ENCODE measurements at regions not wholly inside any gene's neighbourhood (a gene's known extent, or its start where the extent isn't known, plus 50 kb on each side); places are given as distances from the start of the nearest gene placed in this dataset.
A peak's percentile ranks its signal among the peaks of the same experiment; 100 is the strongest.

- no peaks in the 10 kb centered on the region for H3K36me3 ChIP-seq
- no peaks in the 10 kb centered on the region for H3K9me3 ChIP-seq
- no peak overlapping the region for H3K4me3 ChIP-seq
- no peaks in the 10 kb centered on the region for H3K27me3 ChIP-seq
- DNase-seq: no peak
Observed at GRCh38 chr1:63063367-63063766, 259.0 kb upstream of the FOXD3 start.

GRCh38 chr1:63064135-63064534 is 258.2 kb upstream of the FOXD3 start:
- Histone ChIP-seq H3K36me3 (no peaks in the 10 kb centered on the region), H3K27me3 (no peaks in the 10 kb centered on the region), H3K9me3 (no peaks in the 10 kb centered on the region), H3K4me3 (no peak overlapping the region)
- no peak for DNase-seq

DNA sequence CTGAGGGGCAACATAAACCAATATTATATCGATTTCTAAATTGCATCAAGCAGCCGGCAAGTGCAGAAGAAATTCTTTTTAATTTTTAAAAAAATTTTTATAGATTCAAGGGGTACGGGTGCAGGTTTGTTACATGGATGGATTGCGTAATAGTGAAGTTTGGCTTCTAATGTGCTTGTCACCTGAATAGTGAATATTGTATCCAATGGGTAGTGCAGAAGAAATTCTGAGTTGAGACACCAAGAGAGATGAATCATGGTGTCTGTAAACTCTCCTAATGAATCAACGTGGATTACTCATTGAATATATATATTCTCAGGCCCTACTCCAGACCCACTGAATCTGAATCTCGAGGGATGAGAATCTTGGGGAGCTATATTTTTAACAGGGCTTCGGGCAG is 253.7 kb upstream of the FOXD3 start:
- Histone ChIP-seq H3K4me3 (no peak overlapping the region), H3K9me3 (no peaks in the 10 kb centered on the region), H3K36me3 (no peaks in the 10 kb centered on the region), H3K27me3 (no peaks in the 10 kb centered on the region)
- no peak for DNase-seq

DNA sequence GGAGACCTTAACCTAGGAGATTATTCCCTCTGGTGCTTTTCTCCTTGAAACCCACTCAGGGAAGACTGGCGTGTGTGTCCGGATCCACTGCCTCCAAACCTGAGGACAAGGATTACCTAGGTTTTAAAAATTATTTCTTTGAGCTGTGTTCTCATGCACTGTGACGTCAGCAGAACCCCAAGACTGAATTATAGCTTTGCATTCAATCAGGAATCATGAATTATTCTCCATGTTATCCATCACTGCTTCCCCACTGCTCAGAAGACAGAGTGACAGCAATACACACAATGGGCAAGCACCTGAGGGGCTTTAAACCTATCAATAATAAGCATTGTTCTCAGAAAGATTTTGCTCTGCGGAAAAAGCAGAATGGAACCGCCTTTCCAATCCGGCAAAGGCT is 253.2 kb upstream of the FOXD3 start:
- Histone ChIP-seq H3K4me3 (no peak overlapping the region), H3K27me3 (peaks cover 4% of the 10 kb centered on the region; the same call in 1 of the 2 replicates), H3K9me3 (no peaks in the 10 kb centered on the region), H3K36me3 (no peaks in the 10 kb centered on the region)
- no peak for DNase-seq

GRCh38 chr1:63073309-63074306 is 248.8 kb upstream of the FOXD3 start:
- Histone ChIP-seq H3K4me3 (no peak overlapping the region), H3K36me3 (no peaks in the 10 kb centered on the region), H3K27me3 (peaks cover 8% of the 10 kb centered on the region; the same call in 1 of the 2 replicates), H3K9me3 (no peaks in the 10 kb centered on the region)
- DNase-seq: no peak

DNA sequence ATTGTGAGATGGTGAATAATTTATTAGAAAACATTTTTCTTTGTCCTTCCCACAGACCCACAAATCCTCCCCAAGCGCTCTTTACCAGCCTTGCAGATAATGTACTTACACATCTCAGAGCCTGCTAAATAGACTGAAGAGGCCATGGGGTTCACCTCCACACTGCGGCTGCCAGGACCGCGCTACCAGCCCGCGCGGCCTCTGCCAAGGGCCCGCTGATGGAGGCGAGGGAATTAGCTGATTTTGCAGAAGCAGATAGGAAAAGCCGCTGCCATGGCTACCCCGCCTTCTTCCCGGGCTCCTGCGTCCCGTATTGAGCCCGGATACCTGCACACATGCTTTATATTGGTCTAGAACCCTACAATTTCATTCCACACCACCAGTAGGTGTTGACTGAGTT is 248.0 kb upstream of the FOXD3 start:
- Histone ChIP-seq H3K4me3 (no peak overlapping the region), H3K9me3 (no peaks in the 10 kb centered on the region), H3K27me3 (peaks cover 8% of the 10 kb centered on the region; the same call in 1 of the 2 replicates), H3K36me3 (no peaks in the 10 kb centered on the region)
- no peak for DNase-seq

DNA sequence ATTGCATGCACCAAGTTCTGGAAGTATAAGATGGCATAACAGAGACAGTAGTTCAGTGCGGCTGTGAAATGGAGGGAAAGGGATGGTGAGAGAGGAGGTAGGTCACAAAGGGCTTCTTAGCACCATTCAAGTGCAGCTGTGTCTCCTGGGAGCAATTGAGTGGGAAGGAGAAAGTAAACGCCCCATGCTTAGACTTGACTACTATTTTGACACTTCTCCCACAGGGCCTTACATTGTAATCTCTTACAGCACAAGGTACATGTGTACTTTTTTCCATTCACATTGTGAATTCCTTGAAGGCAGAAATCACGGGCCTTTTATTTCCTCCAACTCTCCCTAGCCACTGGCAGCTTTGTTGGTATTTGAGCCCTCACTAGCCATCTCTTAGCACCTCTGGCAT is 239.6 kb upstream of the FOXD3 start:
- Histone ChIP-seq H3K36me3 (no peaks in the 10 kb centered on the region), H3K27me3 (no peaks in the 10 kb centered on the region), H3K9me3 (no peaks in the 10 kb centered on the region), H3K4me3 (no peak overlapping the region)
- DNase-seq: no peak

DNA sequence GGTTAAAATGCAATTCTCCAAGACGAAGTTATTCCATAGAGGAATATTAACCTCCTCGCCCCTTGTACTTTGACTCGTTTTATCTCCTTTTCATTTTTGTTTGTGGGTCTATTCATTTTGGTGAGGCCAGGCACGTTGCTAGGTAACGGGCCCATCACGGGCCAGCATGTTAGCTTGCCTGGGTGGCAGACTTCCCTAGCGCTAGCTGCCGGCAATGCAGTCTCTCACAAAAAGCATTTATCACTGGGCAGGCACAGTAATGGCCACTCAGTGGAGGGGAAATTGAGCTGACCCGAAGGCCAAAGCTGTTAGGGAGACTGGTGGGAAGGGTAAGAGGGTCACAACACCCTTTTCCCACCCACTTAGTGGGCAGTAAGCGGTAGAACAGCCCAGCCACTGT is 234.4 kb upstream of the FOXD3 start:
- peak; percentile 21 for DNase-seq
- no peaks in the 10 kb centered on the region; the same call in 1 of the 2 replicates for H3K27me3 ChIP-seq
- no peak overlapping the region for H3K4me3 ChIP-seq
- H3K9me3 ChIP-seq: no peaks in the 10 kb centered on the region
- no peaks in the 10 kb centered on the region for H3K36me3 ChIP-seq

- no peak for DNase-seq
- Histone ChIP-seq H3K36me3 (no peaks in the 10 kb centered on the region), H3K27me3 (no peaks in the 10 kb centered on the region; the same call in 1 of the 2 replicates), H3K4me3 (no peak overlapping the region), H3K9me3 (no peaks in the 10 kb centered on the region)
Observed at GRCh38 chr1:63099188-63099587, 223.2 kb upstream of the FOXD3 start.

DNA sequence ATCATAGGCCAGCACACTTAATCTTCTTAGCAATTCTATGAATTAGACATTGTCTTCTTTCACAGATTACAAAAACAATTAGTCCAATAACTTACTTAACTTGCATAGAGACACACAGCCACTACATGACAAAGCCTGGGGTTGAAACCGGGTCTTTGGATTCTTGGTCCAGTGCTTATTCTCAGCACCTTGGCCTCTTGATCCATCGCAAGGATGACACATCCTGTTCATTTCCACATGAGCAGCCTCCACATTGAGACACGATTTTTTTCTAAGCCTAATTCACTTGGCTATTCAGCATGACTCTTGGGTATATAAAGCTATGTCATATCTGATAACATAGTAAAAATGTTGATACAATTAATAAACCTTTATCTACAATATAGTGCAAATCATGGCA is 221.0 kb upstream of the FOXD3 start:
- H3K9me3 ChIP-seq: no peaks in the 10 kb centered on the region
- no peak overlapping the region for H3K4me3 ChIP-seq
- no peak for DNase-seq
- no peaks in the 10 kb centered on the region for H3K36me3 ChIP-seq
- no peaks in the 10 kb centered on the region; the same call in 1 of the 2 replicates for H3K27me3 ChIP-seq

GRCh38 chr1:63103682-63104081 is 218.7 kb upstream of the FOXD3 start:
- no peak for DNase-seq
- H3K36me3 ChIP-seq: no peaks in the 10 kb centered on the region
- H3K4me3 ChIP-seq: no peak overlapping the region
- no peaks in the 10 kb centered on the region for H3K9me3 ChIP-seq
- H3K27me3 ChIP-seq: peaks cover 12% of the 10 kb centered on the region

DNA sequence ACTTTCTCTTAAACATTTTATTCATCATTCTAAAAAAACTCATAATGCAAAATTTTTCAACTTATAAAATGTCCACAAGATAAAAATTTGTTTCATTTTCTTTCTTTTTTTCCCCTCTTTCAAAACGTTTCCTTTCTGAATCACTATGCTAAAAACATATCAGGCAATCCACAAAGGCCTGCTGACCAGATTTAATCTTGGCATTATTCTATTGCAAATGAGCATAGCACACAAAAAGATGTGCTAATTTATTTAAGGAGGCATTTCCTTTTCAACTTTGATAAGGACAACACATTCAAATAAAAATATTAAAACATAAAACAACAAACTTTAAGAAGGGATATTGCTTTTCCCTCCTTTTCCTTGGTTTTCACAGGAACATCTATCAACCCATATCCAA is 215.3 kb upstream of the FOXD3 start:
- H3K4me3 ChIP-seq: no peak overlapping the region
- peaks cover 17% of the 10 kb centered on the region for H3K27me3 ChIP-seq
- DNase-seq: no peak
- no peaks in the 10 kb centered on the region for H3K9me3 ChIP-seq
- H3K36me3 ChIP-seq: no peaks in the 10 kb centered on the region

DNA sequence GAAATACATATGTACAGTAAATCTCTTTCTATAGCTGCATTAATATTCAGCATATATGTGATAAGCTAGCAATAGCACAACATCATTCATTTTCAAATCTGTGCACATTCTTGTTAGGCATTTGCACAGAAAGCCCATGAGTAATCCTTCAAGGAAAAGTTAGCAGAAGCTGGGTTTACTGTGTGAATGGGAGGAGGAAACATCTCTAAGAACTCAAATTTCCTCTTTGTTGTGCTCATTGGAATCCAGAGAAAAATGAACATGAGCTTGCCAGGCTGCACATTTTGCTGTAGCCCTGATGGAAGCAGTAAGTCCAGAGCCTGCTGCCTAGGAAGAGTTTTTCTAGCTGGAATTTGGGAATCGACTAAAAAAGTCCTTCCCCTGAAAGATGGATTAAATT is 214.2 kb upstream of the FOXD3 start:
- no peaks in the 10 kb centered on the region for H3K36me3 ChIP-seq
- no peak for DNase-seq
- H3K27me3 ChIP-seq: peaks cover 19% of the 10 kb centered on the region
- no peaks in the 10 kb centered on the region for H3K9me3 ChIP-seq
- no peak overlapping the region for H3K4me3 ChIP-seq

DNA sequence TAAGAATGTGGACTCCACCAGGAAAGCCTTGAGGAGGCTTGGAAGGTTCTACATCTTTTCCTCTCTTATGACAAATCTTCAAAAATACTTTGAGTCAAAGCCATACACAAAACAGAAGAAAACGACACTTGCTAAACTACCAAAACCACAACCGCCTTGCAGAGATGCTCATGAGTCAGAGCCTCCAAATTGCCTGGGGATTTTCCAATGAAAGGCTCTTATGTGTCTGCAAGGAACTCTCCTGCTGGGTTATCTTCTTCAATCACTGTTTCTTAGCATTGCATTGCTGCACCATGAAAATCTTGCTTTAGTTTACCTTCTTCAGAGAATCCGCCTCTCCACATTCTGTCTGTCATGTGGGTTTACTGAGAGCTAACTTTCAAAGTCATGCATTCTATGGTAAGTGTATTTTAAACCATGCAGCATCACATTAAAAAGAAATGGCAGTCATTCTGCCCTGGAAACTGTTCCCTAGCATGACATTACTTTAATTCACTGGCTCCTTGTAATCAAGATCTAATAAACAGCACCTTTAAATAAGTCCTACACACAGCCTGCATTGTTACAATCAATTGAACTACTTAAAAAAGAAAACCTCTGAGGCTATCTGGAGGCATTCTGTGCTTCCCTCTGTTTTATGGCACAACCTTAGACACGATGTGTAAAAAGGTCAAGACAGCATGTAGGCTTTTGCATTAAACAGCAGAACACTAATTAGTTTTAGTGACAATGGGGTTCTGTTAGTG is 210.0 kb upstream of the FOXD3 start:
- no peak overlapping the region for H3K4me3 ChIP-seq
- no peaks in the 10 kb centered on the region for H3K9me3 ChIP-seq
- DNase-seq: peak; percentile 28
- no peaks in the 10 kb centered on the region for H3K36me3 ChIP-seq
- peaks cover 15% of the 10 kb centered on the region for H3K27me3 ChIP-seq

DNA sequence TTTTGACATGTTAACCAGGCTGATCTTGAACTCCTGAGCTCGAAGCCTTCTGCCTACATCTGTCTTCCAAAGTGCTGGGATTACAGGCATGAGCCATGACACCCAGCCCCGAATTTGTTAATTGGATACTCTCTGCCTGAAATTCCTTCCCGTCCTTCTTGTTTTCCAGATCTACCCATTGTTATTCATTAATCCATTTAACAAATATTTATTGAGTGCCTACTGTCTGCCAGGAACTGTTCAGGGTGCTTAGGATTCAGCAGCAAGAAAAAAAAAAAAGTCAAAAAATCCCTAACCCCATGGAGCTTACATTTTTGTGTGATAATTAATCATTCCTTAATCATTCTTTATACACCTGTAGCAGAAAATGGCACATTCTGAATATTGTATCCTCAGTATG is 206.8 kb upstream of the FOXD3 start:
- Histone ChIP-seq H3K9me3 (no peaks in the 10 kb centered on the region), H3K36me3 (no peaks in the 10 kb centered on the region), H3K27me3 (peaks cover 5% of the 10 kb centered on the region; the same call in 1 of the 2 replicates), H3K4me3 (no peak overlapping the region)
- no peak for DNase-seq

DNA sequence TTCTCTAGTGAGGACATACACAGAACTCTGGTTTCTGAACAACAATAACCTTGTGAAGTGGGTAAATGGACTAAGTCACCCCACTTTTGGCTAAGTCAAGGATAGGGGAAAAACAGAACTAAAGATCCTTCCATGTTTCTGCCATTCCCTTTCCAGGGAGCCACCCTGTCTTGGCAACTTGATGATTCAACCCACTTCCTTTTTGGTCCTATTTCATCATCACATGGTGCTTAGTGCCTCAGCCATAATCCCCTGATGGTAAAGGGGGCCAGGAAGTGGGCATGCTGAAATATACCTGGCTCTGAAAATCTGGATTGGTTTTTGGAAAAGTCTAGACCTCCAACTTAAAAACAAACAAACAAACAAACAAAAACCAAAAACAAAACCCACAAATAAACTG is 206.4 kb upstream of the FOXD3 start:
- peaks cover 5% of the 10 kb centered on the region; the same call in 1 of the 2 replicates for H3K27me3 ChIP-seq
- no peak for DNase-seq
- H3K9me3 ChIP-seq: no peaks in the 10 kb centered on the region
- no peak overlapping the region for H3K4me3 ChIP-seq
- H3K36me3 ChIP-seq: no peaks in the 10 kb centered on the region

DNA sequence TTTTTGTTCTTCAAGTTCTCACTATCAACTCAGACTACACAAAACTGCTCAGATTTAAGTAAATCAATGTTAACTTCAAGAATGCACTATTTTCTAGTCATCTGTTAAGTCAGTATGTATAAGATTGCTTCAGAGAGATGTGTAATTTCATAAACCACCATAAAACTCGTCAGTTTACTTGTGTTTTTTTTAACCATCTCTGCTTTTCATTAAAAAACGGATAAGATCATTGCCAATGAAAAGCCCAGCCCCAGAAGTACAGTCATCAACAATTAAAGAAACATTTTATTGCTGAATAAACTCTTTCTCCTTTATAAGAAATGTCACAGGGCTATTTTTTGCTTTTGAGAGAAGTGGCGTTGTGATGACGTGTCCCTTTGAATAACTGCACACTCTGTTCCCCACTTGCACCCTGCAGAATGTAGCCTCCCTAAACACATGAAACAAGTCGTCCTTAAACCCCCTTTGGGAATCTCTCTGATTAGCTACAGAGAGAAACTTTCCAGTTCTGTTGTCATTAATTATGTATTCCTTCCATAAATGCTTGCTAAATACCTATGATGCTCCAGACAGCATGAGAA is 202.7 kb upstream of the FOXD3 start:
- H3K9me3 ChIP-seq: no peaks in the 10 kb centered on the region
- no peaks in the 10 kb centered on the region for H3K36me3 ChIP-seq
- no peak overlapping the region for H3K4me3 ChIP-seq
- no peaks in the 10 kb centered on the region for H3K27me3 ChIP-seq
- no peak for DNase-seq
